GM23248 (cell line): ENCODE measurements at regions not wholly inside any gene's neighbourhood (a gene's known extent, or its start where the extent isn't known, plus 50 kb on each side); places are given as distances from the start of the nearest gene placed in this dataset.

Experiments
- EZH2 ChIP-seq: fragments of 200-600 bp; sonication (generic); IDR thresholded peaks from 2 replicates; pipeline ENCODE4 v1.6.1; 2018; ENCODE audit warnings: antibody characterized with exemption, mild to moderate bottlenecking; ENCODE audit not compliant: insufficient read depth, poor library complexity, severe bottlenecking
- EZH2phosphoT487 ChIP-seq: fragments of 200-600 bp; sonication (generic); IDR thresholded peaks from 2 replicates; pipeline ENCODE4 v1.6.1; 2018; ENCODE audit warnings: antibody characterized with exemption, moderate library complexity, mild to moderate bottlenecking, low read depth; ENCODE audit not compliant: insufficient read depth

GRCh38 chr5:148730942-148731898 lies 76.9 kb upstream of the HTR4 start:
- TF ChIP-seq EZH2 (no peak), EZH2phosphoT487 (no peak)
